ENCODE measurements at regions not wholly inside any gene's neighbourhood (a gene's known extent, or its start where the extent isn't known, plus 50 kb on each side); places are given as distances from the start of the nearest gene placed in this dataset.

- Histone ChIP-seq H2AFZ (ENCODE audit: low read depth, low read length) (no peak overlapping the region), H3K9me1 (replicated peaks; ENCODE audit: control insufficient read depth, extremely low read depth, insufficient read depth, low read length) (no peaks in the 10 kb centered on the region), H3K36me3 (ENCODE audit: control insufficient read depth in 2 of 2, extremely low read depth in 1 of 2, insufficient read depth in 2 of 2, low read length in 2 of 2) (no peaks in the 10 kb centered on the region), H4K20me1 (replicated peaks; ENCODE audit: control insufficient read depth, extremely low read depth, insufficient read depth, low read length) (no peaks in the 10 kb centered on the region), H3K27me3 (ENCODE audit: control insufficient read depth in 2 of 2, insufficient read depth in 2 of 2, low read length in 2 of 2) (no peaks in the 10 kb centered on the region), H3K9me3 (replicated peaks; ENCODE audit: control insufficient read depth, insufficient read depth, low read length) (no peaks in the 10 kb centered on the region), H3K4me3 (replicated peaks in 1 of 3; ENCODE audit: insufficient read depth in 1 of 3, low read depth in 1 of 3, low read length in 3 of 3) (no peak overlapping the region), H3K79me2 (ENCODE audit: control insufficient read depth, insufficient read depth, low read length) (no peaks in the 10 kb centered on the region), H3K4me2 (ENCODE audit: insufficient read depth, low read length) (no peak overlapping the region), H3K4me1 (ENCODE audit: control insufficient read depth, extremely low read depth, insufficient read depth, low read length) (no peaks in the 10 kb centered on the region), H3K9ac (replicated peaks; ENCODE audit: extremely low read depth, insufficient read depth, low read length) (no peak overlapping the region), H3K27ac (ENCODE audit: insufficient read depth, low read depth, low read length) (no peak overlapping the region)
- POLR2A ChIA-PET: no interaction called here
- dilution Hi-C loops (cut with MboI; ENCODE audit: extremely low pct_ligation_motif_present, low sequenced_read_pairs) (no loop called here), intact Hi-C loops (cut with micrococcal nuclease) (no loop called here)
- BruUV-seq (replicated peaks): no TSS peak
- TF ChIP-seq POLR2AphosphoS5 (IDR thresholded peaks at IDR 0.05; ENCODE audit: insufficient read depth, low read depth, low read length): no peak
- no peak for TF ChIP-seq GATA2 (IDR thresholded peaks at IDR 0.05; ENCODE audit: insufficient read depth, insufficient read length, low read depth, low read length)
- TF ChIP-seq MAX (IDR thresholded peaks at IDR 0.05; ENCODE audit: insufficient read depth, insufficient read length): no peak
- FAIRE-seq (no peak), DNase-seq (ENCODE audit: low read depth, low spot score) (no peak)
- CTCF ChIA-PET: interaction anchor here (1.0 kb wide), 1 partner anchor 24 kb away, joined by 4 read pairs; no protein-coding TSS in a partner anchor
Measured at GRCh38 chr1:194209920-194210319, 1023.5 kb upstream of the B3GALT2 start.

GRCh38 chr1:194208674-194209073 is 1022.3 kb upstream of the B3GALT2 start:
- Histone ChIP-seq H3K27ac (ENCODE audit: insufficient read depth, low read depth, low read length) (no peak overlapping the region), H3K27me3 (ENCODE audit: control insufficient read depth in 2 of 2, insufficient read depth in 2 of 2, low read length in 2 of 2) (no peaks in the 10 kb centered on the region), H3K79me2 (ENCODE audit: control insufficient read depth, insufficient read depth, low read length) (no peaks in the 10 kb centered on the region), H4K20me1 (replicated peaks; ENCODE audit: control insufficient read depth, extremely low read depth, insufficient read depth, low read length) (no peaks in the 10 kb centered on the region), H3K4me3 (replicated peaks in 1 of 3; ENCODE audit: insufficient read depth in 1 of 3, low read depth in 1 of 3, low read length in 3 of 3) (no peak overlapping the region), H3K9me1 (replicated peaks; ENCODE audit: control insufficient read depth, extremely low read depth, insufficient read depth, low read length) (no peaks in the 10 kb centered on the region), H3K9ac (replicated peaks; ENCODE audit: extremely low read depth, insufficient read depth, low read length) (no peak overlapping the region), H3K4me1 (ENCODE audit: control insufficient read depth, extremely low read depth, insufficient read depth, low read length) (no peaks in the 10 kb centered on the region), H3K9me3 (replicated peaks; ENCODE audit: control insufficient read depth, insufficient read depth, low read length) (no peaks in the 10 kb centered on the region), H3K36me3 (ENCODE audit: control insufficient read depth in 2 of 2, extremely low read depth in 1 of 2, insufficient read depth in 2 of 2, low read length in 2 of 2) (no peaks in the 10 kb centered on the region), H2AFZ (ENCODE audit: low read depth, low read length) (no peak overlapping the region), H3K4me2 (ENCODE audit: insufficient read depth, low read length) (no peak overlapping the region)
- ChIA-PET CTCF (no interaction called here), POLR2A (no interaction called here)
- no peak for FAIRE-seq
- DNase-seq (ENCODE audit: low read depth, low spot score): no peak
- TF ChIP-seq MAX (IDR thresholded peaks at IDR 0.05; ENCODE audit: insufficient read depth, insufficient read length): no peak
- no peak for TF ChIP-seq GATA2 (IDR thresholded peaks at IDR 0.05; ENCODE audit: insufficient read depth, insufficient read length, low read depth, low read length)
- TF ChIP-seq FOS (IDR thresholded peaks at IDR 0.05; ENCODE audit: borderline replicate concordance, insufficient read depth, low read length): no peak
- TF ChIP-seq EZH2 (IDR thresholded peaks at IDR 0.05; ENCODE audit: borderline replicate concordance, low read depth, low read length, severe bottlenecking): no peak
- BruUV-seq (replicated peaks): no TSS peak
- dilution Hi-C loops (cut with MboI; ENCODE audit: extremely low pct_ligation_motif_present, low sequenced_read_pairs) (no loop called here), intact Hi-C loops (cut with micrococcal nuclease) (no loop called here)
